Osteoblast (primary cell): ENCODE measurements at regions not wholly inside any gene's neighbourhood (a gene's known extent, or its start where the extent isn't known, plus 50 kb on each side); places are given as distances from the start of the nearest gene placed in this dataset.

Experiments used
- DNase-seq: peaks from one replicate; pipeline ENCODE4 v3.0.0; 2011; ENCODE audit warnings: low spot score, mixed read lengths; ENCODE audit not compliant: insufficient read length; ENCODE audit errors: missing footprints
- H2AFZ ChIP-seq: 2 replicates; pipeline ENCODE4 v1.6.0; 2011; ENCODE audit warnings: mild to moderate bottlenecking, low read length
- H3K27ac ChIP-seq: 2 replicates; pipeline ENCODE4 v1.5.1; 2011; ENCODE audit warnings: mild to moderate bottlenecking, low read depth, low read length, moderate library complexity
- H3K27me3 ChIP-seq: 2 replicates; pipeline ENCODE4 v1.6.0; 2012; ENCODE audit warnings: mild to moderate bottlenecking, control low read depth, inconsistent platforms, low read length, moderate library complexity; ENCODE audit not compliant: insufficient read depth
- H3K36me3 ChIP-seq: 2 replicates; pipeline ENCODE4 v1.5.1; 2011; ENCODE audit warnings: mild to moderate bottlenecking, low read length, control low read depth, moderate library complexity; ENCODE audit not compliant: insufficient read depth
- H3K4me1 ChIP-seq: 2 replicates; pipeline ENCODE4 v1.5.1; 2011; ENCODE audit warnings: mild to moderate bottlenecking, low read length, control low read depth, moderate library complexity; ENCODE audit not compliant: insufficient read depth
- H3K4me2 ChIP-seq: 2 replicates; pipeline ENCODE4 v1.6.0; 2011; ENCODE audit warnings: mild to moderate bottlenecking, low read length; ENCODE audit not compliant: insufficient read depth
- H3K4me3 ChIP-seq: fragments of 200-600 bp; sonication (generic); 3 replicates; pipeline ENCODE4 v1.5.1; 2012; ENCODE audit warnings: mild to moderate bottlenecking, low read length, inconsistent platforms; ENCODE audit not compliant: insufficient read depth
- H3K79me2 ChIP-seq: 2 replicates; pipeline ENCODE4 v1.6.0; 2012; ENCODE audit warnings: mild to moderate bottlenecking, low read length, control low read depth, inconsistent platforms; ENCODE audit not compliant: insufficient read depth
- H3K9me3 ChIP-seq: 2 replicates; pipeline ENCODE4 v1.5.1; 2011; ENCODE audit warnings: low read depth, low read length, control low read depth
- H4K20me1 ChIP-seq: 2 replicates; pipeline ENCODE4 v1.6.0; 2012; ENCODE audit warnings: mild to moderate bottlenecking, low read length, control low read depth; ENCODE audit not compliant: insufficient read depth
- CTCF ChIP-seq: IDR thresholded peaks from 2 replicates; pipeline ENCODE4 v1.5.1; 2011; ENCODE audit warnings: mild to moderate bottlenecking, low read depth, low read length, moderate library complexity; ENCODE audit errors: extremely low read depth

- Histone ChIP-seq H3K4me3 (no peak overlapping the region), H3K36me3 (no peaks in the 10 kb centered on the region), H3K9me3 (no peaks in the 10 kb centered on the region), H3K27me3 (peaks cover 5% of the 10 kb centered on the region), H4K20me1 (no peaks in the 10 kb centered on the region), H2AFZ (no peak overlapping the region), H3K4me1 (no peaks in the 10 kb centered on the region), H3K27ac (no peak overlapping the region), H3K79me2 (no peaks in the 10 kb centered on the region), H3K4me2 (no peak overlapping the region)
- DNase-seq = no peak
- no peak for TF ChIP-seq CTCF
These were observed 192.3 kb downstream of the PMAIP1 start for GRCh38 chr18:60092073-60092472.

- no peak for DNase-seq
- no peak for TF ChIP-seq CTCF
These were observed 190.4 kb downstream of the PMAIP1 start for GRCh38 chr18:60090170-60090569.

DNA sequence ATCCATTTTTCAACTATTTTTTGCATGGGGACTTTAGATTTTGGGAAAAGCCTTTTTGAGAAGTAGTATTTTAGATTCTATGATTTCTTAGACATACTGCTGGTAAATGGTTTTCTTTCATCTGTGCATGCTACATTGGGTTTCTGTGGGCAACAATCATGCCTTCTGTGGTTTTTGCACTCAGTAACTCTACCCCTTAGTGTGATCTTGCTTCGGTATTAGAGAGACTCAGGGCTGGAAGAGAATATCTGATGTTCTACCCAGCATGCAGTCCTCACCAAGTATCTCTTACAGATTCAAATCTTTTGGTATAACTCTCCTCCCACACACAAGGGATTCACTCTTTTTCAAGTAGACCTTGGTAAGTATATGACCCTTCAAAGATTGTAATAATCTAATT, 183.0 kb downstream of the PMAIP1 start:
- DNase-seq = no peak

More at GRCh38 chr18:60090170-60090569, 190.4 kb downstream of the PMAIP1 start:
- no peaks in the 10 kb centered on the region for H3K79me2 ChIP-seq
- H3K27me3 ChIP-seq = peaks cover 7% of the 10 kb centered on the region
- H3K27ac ChIP-seq = no peak overlapping the region
- H3K36me3 ChIP-seq = no peaks in the 10 kb centered on the region
- H3K4me2 ChIP-seq = no peak overlapping the region
- no peaks in the 10 kb centered on the region for H4K20me1 ChIP-seq
- no peak overlapping the region for H3K4me3 ChIP-seq
- no peaks in the 10 kb centered on the region for H3K4me1 ChIP-seq
- no peak overlapping the region for H2AFZ ChIP-seq
- H3K9me3 ChIP-seq = no peaks in the 10 kb centered on the region

DNA sequence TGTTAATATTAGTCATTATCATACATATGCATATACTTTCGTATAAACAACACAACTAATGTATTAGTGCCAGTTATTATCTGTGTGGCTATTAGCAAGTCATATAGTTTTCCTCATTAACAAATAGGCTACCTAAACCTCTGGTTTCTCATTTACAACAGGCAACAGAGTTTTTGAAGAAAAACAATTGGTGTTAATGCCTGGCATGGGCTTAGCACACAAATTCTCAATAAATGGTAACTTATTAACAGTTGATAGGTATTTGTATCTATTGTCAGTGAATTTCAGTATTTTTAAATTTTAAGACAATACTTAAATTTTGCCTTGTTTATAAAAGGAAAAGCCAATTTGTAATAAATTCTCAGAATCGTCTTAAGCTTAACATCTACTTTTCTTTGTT, 182.5 kb downstream of the PMAIP1 start:
- no peaks in the 10 kb centered on the region for H3K36me3 ChIP-seq
- H2AFZ ChIP-seq = no peak overlapping the region
- H4K20me1 ChIP-seq = no peaks in the 10 kb centered on the region
- no peaks in the 10 kb centered on the region for H3K9me3 ChIP-seq
- DNase-seq = no peak
- TF ChIP-seq CTCF = no peak
- no peaks in the 10 kb centered on the region for H3K79me2 ChIP-seq
- H3K4me3 ChIP-seq = no peak overlapping the region
- H3K4me2 ChIP-seq = no peak overlapping the region
- no peaks in the 10 kb centered on the region for H3K4me1 ChIP-seq
- no peak overlapping the region for H3K27ac ChIP-seq
- H3K27me3 ChIP-seq = peaks cover 12% of the 10 kb centered on the region

More for the DNA sequence above, 183.0 kb downstream of the PMAIP1 start:
- H3K79me2 ChIP-seq = no peaks in the 10 kb centered on the region
- H2AFZ ChIP-seq = no peak overlapping the region
- H3K27ac ChIP-seq = no peak overlapping the region
- H3K9me3 ChIP-seq = no peaks in the 10 kb centered on the region
- H3K36me3 ChIP-seq = no peaks in the 10 kb centered on the region
- no peaks in the 10 kb centered on the region for H4K20me1 ChIP-seq
- H3K4me3 ChIP-seq = no peak overlapping the region
- H3K4me2 ChIP-seq = no peak overlapping the region
- no peaks in the 10 kb centered on the region for H3K4me1 ChIP-seq
- TF ChIP-seq CTCF = no peak
- H3K27me3 ChIP-seq = peaks cover 12% of the 10 kb centered on the region
